Liver (tissue), 7 donors: ENCODE measurements at regions not wholly inside any gene's neighbourhood (a gene's known extent, or its start where the extent isn't known, plus 50 kb on each side); places are given as distances from the start of the nearest gene placed in this dataset.

Experiments
- DNase-seq: peaks from one replicate; pipeline ENCODE4 v3.0.0-alpha.2; 2017; ENCODE audit warnings: low spot score
- H3K27ac ChIP-seq, 2 donors: one replicate each; pipeline ENCODE4 v1.7.0; 2013; ENCODE audit warnings: inconsistent platforms in 2 of 2, low read length in 2 of 2, control low read depth in 1 of 2, low read depth in 1 of 2, mild to moderate bottlenecking in 1 of 2
- H3K27me3 ChIP-seq, 4 donors: one replicate each; pipeline versions ENCODE4 v1.6.1 to v1.7.0; 2013; ENCODE audit warnings: low read length in 3 of 4, inconsistent platforms in 1 of 4, mild to moderate bottlenecking in 1 of 4, moderate library complexity in 1 of 4; ENCODE audit not compliant: control insufficient read depth in 4 of 4, insufficient read depth in 4 of 4
- H3K36me3 ChIP-seq, 4 donors: one replicate each; pipeline versions ENCODE4 v1.6.1 to v1.7.0; 2013; ENCODE audit warnings: low read length in 3 of 4, mild to moderate bottlenecking in 3 of 4, low read depth in 1 of 4, moderate library complexity in 1 of 4; ENCODE audit not compliant: control insufficient read depth in 4 of 4, insufficient read depth in 3 of 4
- H3K4me1 ChIP-seq, 4 donors: one replicate each; pipeline versions ENCODE4 v1.6.1 to v1.7.0; 2013; ENCODE audit warnings: low read length in 3 of 4, mild to moderate bottlenecking in 3 of 4, moderate library complexity in 1 of 4; ENCODE audit not compliant: control insufficient read depth in 4 of 4, insufficient read depth in 4 of 4
- H3K4me3 ChIP-seq, 3 donors: one replicate each; pipeline versions ENCODE4 v1.6.1 to v1.7.0; 2013; ENCODE audit warnings: low read length in 3 of 3, control low read depth in 1 of 3, low read depth in 1 of 3, mild to moderate bottlenecking in 1 of 3
- H3K9ac ChIP-seq, 2 donors: one replicate each; pipeline ENCODE4 v1.7.0; 2013; ENCODE audit warnings: low read length in 2 of 2, mild to moderate bottlenecking in 2 of 2, moderate library complexity in 2 of 2, control low read depth in 1 of 2, low read depth in 1 of 2
- H3K9me3 ChIP-seq, 4 donors: one replicate each; pipeline versions ENCODE4 v1.6.1 to v1.7.0; 2013; ENCODE audit warnings: low read length in 3 of 4; ENCODE audit not compliant: control insufficient read depth in 4 of 4
- ATF3 ChIP-seq: IDR thresholded peaks from 2 replicates; pipeline ENCODE4 v1.6.1; 2016; ENCODE audit warnings: antibody characterized with exemption
- EGR1 ChIP-seq, 2 donors: IDR thresholded peaks; 2 replicates each; pipeline ENCODE4 v1.6.1; 2016 to 2018; ENCODE audit warnings: antibody characterized with exemption in 2 of 2, low read depth in 2 of 2
- FOXA1 ChIP-seq: IDR thresholded peaks from 2 replicates; pipeline ENCODE4 v1.6.1; 2016; ENCODE audit warnings: antibody characterized with exemption
- FOXA2 ChIP-seq: IDR thresholded peaks from 2 replicates; pipeline ENCODE4 v1.6.1; 2016; ENCODE audit warnings: antibody characterized with exemption
- GABPA ChIP-seq, 2 donors: IDR thresholded peaks in 1 of 2; conservative IDR thresholded peaks in 1 of 2; 2 replicates each; pipeline ENCODE4 v1.6.1; 2016; ENCODE audit warnings: antibody characterized with exemption in 2 of 2, mild to moderate bottlenecking in 1 of 2, moderate library complexity in 1 of 2
- HNF4A ChIP-seq, 2 donors: conservative IDR thresholded peaks; 2 replicates each; pipeline ENCODE4 v1.6.1; 2016; ENCODE audit warnings: antibody characterized with exemption in 2 of 2, mild to moderate bottlenecking in 2 of 2
- HNF4G ChIP-seq: IDR thresholded peaks from 2 replicates; pipeline ENCODE4 v1.6.1; 2016; ENCODE audit warnings: antibody characterized with exemption
- JUND ChIP-seq, 2 donors: IDR thresholded peaks; 2 replicates each; pipeline ENCODE4 v1.6.1; 2016; ENCODE audit warnings: antibody characterized with exemption in 2 of 2
- MAX ChIP-seq: IDR thresholded peaks from 2 replicates; pipeline ENCODE4 v1.6.1; 2016; ENCODE audit warnings: antibody characterized with exemption
- NR2F2 ChIP-seq: IDR thresholded peaks from 2 replicates; pipeline ENCODE4 v1.6.1; 2016; ENCODE audit warnings: antibody characterized with exemption
- RAD21 ChIP-seq, 2 donors: IDR thresholded peaks; 2 replicates each; pipeline ENCODE4 v1.6.1; 2016; ENCODE audit warnings: antibody characterized with exemption in 2 of 2, mild to moderate bottlenecking in 2 of 2
- RXRA ChIP-seq, 2 donors: IDR thresholded peaks; 2 replicates each; pipeline ENCODE4 v1.6.1; 2017 to 2018; ENCODE audit warnings: antibody characterized with exemption in 2 of 2, mild to moderate bottlenecking in 1 of 2
- SP1 ChIP-seq: IDR thresholded peaks from 2 replicates; pipeline ENCODE4 v1.6.1; 2018; ENCODE audit warnings: antibody characterized with exemption, mild to moderate bottlenecking
- TAF1 ChIP-seq: conservative IDR thresholded peaks from 2 replicates; pipeline ENCODE4 v1.6.1; 2016; ENCODE audit warnings: antibody characterized with exemption, mild to moderate bottlenecking
- YY1 ChIP-seq: IDR thresholded peaks from 2 replicates; pipeline ENCODE4 v1.6.1; 2016; ENCODE audit warnings: antibody characterized with exemption, mild to moderate bottlenecking
- TF ChIP-seq, protein P1 (sequence below): IDR thresholded peaks from 2 replicates; pipeline ENCODE4 v1.6.1; 2016; ENCODE audit warnings: antibody characterized with exemption, mild to moderate bottlenecking
- TF ChIP-seq, protein P2 (sequence below): IDR thresholded peaks from 2 replicates; pipeline ENCODE4 v1.6.1; 2016; ENCODE audit warnings: antibody characterized with exemption
- TF ChIP-seq, protein P3 (sequence below): fragments of 150-350 bp; IDR thresholded peaks from 2 replicates; pipeline ENCODE4 v1.5.1; 2017; ENCODE audit warnings: improper control_type of control experiment, low read depth, low read length; ENCODE audit not compliant: missing input control
- donor health status: healthy.
- donor health status: healthy.
- donor health status: healthy.
- donor health status: healthy.

- no peaks in the 10 kb centered on the region for H3K4me1 ChIP-seq
- H3K27ac ChIP-seq = no peak overlapping the region
- H3K9me3 ChIP-seq = no peaks in the 10 kb centered on the region
- H3K27me3 ChIP-seq = no peaks in the 10 kb centered on the region
- H3K36me3 ChIP-seq = no peaks in the 10 kb centered on the region
- H3K4me3 ChIP-seq = no peak overlapping the region
- H3K9ac ChIP-seq = no peak overlapping the region
- no peak for TF ChIP-seq SP1
- TF ChIP-seq, protein P1, sequence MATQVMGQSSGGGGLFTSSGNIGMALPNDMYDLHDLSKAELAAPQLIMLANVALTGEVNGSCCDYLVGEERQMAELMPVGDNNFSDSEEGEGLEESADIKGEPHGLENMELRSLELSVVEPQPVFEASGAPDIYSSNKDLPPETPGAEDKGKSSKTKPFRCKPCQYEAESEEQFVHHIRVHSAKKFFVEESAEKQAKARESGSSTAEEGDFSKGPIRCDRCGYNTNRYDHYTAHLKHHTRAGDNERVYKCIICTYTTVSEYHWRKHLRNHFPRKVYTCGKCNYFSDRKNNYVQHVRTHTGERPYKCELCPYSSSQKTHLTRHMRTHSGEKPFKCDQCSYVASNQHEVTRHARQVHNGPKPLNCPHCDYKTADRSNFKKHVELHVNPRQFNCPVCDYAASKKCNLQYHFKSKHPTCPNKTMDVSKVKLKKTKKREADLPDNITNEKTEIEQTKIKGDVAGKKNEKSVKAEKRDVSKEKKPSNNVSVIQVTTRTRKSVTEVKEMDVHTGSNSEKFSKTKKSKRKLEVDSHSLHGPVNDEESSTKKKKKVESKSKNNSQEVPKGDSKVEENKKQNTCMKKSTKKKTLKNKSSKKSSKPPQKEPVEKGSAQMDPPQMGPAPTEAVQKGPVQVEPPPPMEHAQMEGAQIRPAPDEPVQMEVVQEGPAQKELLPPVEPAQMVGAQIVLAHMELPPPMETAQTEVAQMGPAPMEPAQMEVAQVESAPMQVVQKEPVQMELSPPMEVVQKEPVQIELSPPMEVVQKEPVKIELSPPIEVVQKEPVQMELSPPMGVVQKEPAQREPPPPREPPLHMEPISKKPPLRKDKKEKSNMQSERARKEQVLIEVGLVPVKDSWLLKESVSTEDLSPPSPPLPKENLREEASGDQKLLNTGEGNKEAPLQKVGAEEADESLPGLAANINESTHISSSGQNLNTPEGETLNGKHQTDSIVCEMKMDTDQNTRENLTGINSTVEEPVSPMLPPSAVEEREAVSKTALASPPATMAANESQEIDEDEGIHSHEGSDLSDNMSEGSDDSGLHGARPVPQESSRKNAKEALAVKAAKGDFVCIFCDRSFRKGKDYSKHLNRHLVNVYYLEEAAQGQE = no peak
- no peak for TF ChIP-seq HNF4A (conservative IDR thresholded peaks at IDR 0.05)
- TF ChIP-seq JUND (IDR thresholded peaks at IDR 0.05) = no peak
- TF ChIP-seq, protein P2, sequence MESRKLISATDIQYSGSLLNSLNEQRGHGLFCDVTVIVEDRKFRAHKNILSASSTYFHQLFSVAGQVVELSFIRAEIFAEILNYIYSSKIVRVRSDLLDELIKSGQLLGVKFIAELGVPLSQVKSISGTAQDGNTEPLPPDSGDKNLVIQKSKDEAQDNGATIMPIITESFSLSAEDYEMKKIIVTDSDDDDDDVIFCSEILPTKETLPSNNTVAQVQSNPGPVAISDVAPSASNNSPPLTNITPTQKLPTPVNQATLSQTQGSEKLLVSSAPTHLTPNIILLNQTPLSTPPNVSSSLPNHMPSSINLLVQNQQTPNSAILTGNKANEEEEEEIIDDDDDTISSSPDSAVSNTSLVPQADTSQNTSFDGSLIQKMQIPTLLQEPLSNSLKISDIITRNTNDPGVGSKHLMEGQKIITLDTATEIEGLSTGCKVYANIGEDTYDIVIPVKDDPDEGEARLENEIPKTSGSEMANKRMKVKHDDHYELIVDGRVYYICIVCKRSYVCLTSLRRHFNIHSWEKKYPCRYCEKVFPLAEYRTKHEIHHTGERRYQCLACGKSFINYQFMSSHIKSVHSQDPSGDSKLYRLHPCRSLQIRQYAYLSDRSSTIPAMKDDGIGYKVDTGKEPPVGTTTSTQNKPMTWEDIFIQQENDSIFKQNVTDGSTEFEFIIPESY = no peak
- TF ChIP-seq TAF1 = no peak
- TF ChIP-seq RXRA (IDR thresholded peaks at IDR 0.05) = no peak
- no peak for TF ChIP-seq RAD21 (IDR thresholded peaks at IDR 0.05)
- no peak for TF ChIP-seq FOXA1
- no peak for TF ChIP-seq NR2F2
- TF ChIP-seq HNF4G = no peak
- no peak for TF ChIP-seq GABPA (IDR thresholded peaks at IDR 0.05 in 1 of 2, conservative IDR thresholded peaks at IDR 0.05 in 1 of 2)
- TF ChIP-seq, protein P3, sequence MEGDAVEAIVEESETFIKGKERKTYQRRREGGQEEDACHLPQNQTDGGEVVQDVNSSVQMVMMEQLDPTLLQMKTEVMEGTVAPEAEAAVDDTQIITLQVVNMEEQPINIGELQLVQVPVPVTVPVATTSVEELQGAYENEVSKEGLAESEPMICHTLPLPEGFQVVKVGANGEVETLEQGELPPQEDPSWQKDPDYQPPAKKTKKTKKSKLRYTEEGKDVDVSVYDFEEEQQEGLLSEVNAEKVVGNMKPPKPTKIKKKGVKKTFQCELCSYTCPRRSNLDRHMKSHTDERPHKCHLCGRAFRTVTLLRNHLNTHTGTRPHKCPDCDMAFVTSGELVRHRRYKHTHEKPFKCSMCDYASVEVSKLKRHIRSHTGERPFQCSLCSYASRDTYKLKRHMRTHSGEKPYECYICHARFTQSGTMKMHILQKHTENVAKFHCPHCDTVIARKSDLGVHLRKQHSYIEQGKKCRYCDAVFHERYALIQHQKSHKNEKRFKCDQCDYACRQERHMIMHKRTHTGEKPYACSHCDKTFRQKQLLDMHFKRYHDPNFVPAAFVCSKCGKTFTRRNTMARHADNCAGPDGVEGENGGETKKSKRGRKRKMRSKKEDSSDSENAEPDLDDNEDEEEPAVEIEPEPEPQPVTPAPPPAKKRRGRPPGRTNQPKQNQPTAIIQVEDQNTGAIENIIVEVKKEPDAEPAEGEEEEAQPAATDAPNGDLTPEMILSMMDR = no peak
- TF ChIP-seq EGR1 (IDR thresholded peaks at IDR 0.05; ENCODE audit: low read depth in 2 of 2) = no peak
- no peak for TF ChIP-seq ATF3
- no peak for TF ChIP-seq MAX
- no peak for TF ChIP-seq YY1
- no peak for TF ChIP-seq FOXA2
- DNase-seq = no peak
Observed at GRCh38 chr10:69693886-69694285, 63.8 kb downstream of the FAM241B start.
